ENCODE measurements at regions not wholly inside any gene's neighbourhood (a gene's known extent, or its start where the extent isn't known, plus 50 kb on each side); places are given as distances from the start of the nearest gene placed in this dataset.

- Histone ChIP-seq H3K36me3 (ENCODE audit: control insufficient read depth in 1 of 2, insufficient read depth in 2 of 2, low read length in 2 of 2) (no peaks in the 10 kb centered on the region), H3K18ac (ENCODE audit: low read length) (no peak overlapping the region), H2BK5ac (ENCODE audit: low read depth, low read length, poor library complexity) (no peak overlapping the region), H3K27me3 (ENCODE audit: insufficient read depth, low read length) (no peaks in the 10 kb centered on the region), H3K9me3 (ENCODE audit: insufficient read depth, low read depth, low read length) (no peaks in the 10 kb centered on the region), H4K91ac (ENCODE audit: low read depth, low read length) (no peak overlapping the region), H2BK12ac (ENCODE audit: low read length) (no peak overlapping the region), H3K4ac (ENCODE audit: low read depth, low read length) (no peak overlapping the region), H4K8ac (ENCODE audit: low read depth, low read length) (no peak overlapping the region), H4K12ac (ENCODE audit: low read depth, low read length) (no peak overlapping the region), H3K4me1 (ENCODE audit: control insufficient read depth in 1 of 2, insufficient read depth in 2 of 2, low read length in 2 of 2) (no peaks in the 10 kb centered on the region), H3K14ac (ENCODE audit: low read length) (no peak overlapping the region), H3K79me2 (ENCODE audit: control insufficient read depth, insufficient read depth, low read length, poor library complexity) (no peaks in the 10 kb centered on the region), H3K4me3 (ENCODE audit: low read depth, low read length) (no peak overlapping the region), H2BK120ac (ENCODE audit: insufficient read depth, low read length, poor library complexity) (no peak overlapping the region), H3K27ac (ENCODE audit: low read depth, low read length) (no peak overlapping the region), H3K23ac (ENCODE audit: low read length) (no peak overlapping the region), H3K79me1 (ENCODE audit: low read length) (no peaks in the 10 kb centered on the region), H2AK5ac (ENCODE audit: low read length) (no peak overlapping the region), H3K9ac (ENCODE audit: low read length) (no peak overlapping the region), H2AFZ (ENCODE audit: insufficient read depth, low read length, poor library complexity) (no peak overlapping the region), H3K4me2 (ENCODE audit: low read length) (no peak overlapping the region)
- no peak for DNase-seq
- no CpG with 5 or more reads among the region's 3 CpGs for WGBS (ENCODE audit: extremely low coverage, insufficient coverage, insufficient read length)
These were observed 422.7 kb upstream of the LCORL start for GRCh38 chr4:18444206-18444605.

DNA sequence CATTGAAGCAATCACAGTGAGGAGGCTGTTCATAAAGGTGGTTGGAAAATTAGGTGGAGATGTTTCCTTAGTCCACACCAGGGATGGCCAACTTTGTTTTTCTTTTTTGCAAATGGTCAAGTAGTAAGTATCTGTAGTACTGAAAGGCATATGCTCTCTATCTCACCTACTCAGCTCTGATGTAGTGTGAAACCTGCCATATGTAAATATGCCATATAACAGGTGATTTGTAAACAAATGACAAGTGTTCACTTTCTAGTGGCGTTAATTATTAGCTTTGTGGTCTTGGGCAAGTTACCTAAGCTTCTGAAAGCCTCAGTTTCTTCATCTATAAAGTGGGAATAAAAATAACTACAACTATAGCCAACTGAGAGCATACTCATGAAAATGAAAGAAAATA, 421.4 kb upstream of the LCORL start:
- Histone ChIP-seq H3K14ac (ENCODE audit: low read length) (no peak overlapping the region), H3K18ac (ENCODE audit: low read length) (no peak overlapping the region), H3K23ac (ENCODE audit: low read length) (no peak overlapping the region), H3K4me1 (ENCODE audit: control insufficient read depth in 1 of 2, insufficient read depth in 2 of 2, low read length in 2 of 2) (no peaks in the 10 kb centered on the region), H3K9ac (ENCODE audit: low read length) (no peak overlapping the region), H3K36me3 (ENCODE audit: control insufficient read depth in 1 of 2, insufficient read depth in 2 of 2, low read length in 2 of 2) (no peaks in the 10 kb centered on the region), H2BK120ac (ENCODE audit: insufficient read depth, low read length, poor library complexity) (no peak overlapping the region), H4K91ac (ENCODE audit: low read depth, low read length) (no peak overlapping the region), H2AFZ (ENCODE audit: insufficient read depth, low read length, poor library complexity) (no peak overlapping the region), H4K8ac (ENCODE audit: low read depth, low read length) (no peak overlapping the region), H3K9me3 (ENCODE audit: insufficient read depth, low read depth, low read length) (no peaks in the 10 kb centered on the region), H2AK5ac (ENCODE audit: low read length) (no peak overlapping the region), H3K4ac (ENCODE audit: low read depth, low read length) (no peak overlapping the region), H2BK12ac (ENCODE audit: low read length) (no peak overlapping the region), H3K27ac (ENCODE audit: low read depth, low read length) (no peak overlapping the region), H3K4me3 (ENCODE audit: low read depth, low read length) (no peak overlapping the region), H3K4me2 (ENCODE audit: low read length) (no peak overlapping the region), H2BK5ac (ENCODE audit: low read depth, low read length, poor library complexity) (no peak overlapping the region), H3K79me2 (ENCODE audit: control insufficient read depth, insufficient read depth, low read length, poor library complexity) (no peaks in the 10 kb centered on the region), H3K27me3 (ENCODE audit: insufficient read depth, low read length) (no peaks in the 10 kb centered on the region), H3K79me1 (ENCODE audit: low read length) (no peaks in the 10 kb centered on the region), H4K12ac (ENCODE audit: low read depth, low read length) (no peak overlapping the region)
- WGBS (ENCODE audit: extremely low coverage, insufficient coverage, insufficient read length) = no CpG with 5 or more reads among the region's 1 CpG
- DNase-seq = no peak

DNA sequence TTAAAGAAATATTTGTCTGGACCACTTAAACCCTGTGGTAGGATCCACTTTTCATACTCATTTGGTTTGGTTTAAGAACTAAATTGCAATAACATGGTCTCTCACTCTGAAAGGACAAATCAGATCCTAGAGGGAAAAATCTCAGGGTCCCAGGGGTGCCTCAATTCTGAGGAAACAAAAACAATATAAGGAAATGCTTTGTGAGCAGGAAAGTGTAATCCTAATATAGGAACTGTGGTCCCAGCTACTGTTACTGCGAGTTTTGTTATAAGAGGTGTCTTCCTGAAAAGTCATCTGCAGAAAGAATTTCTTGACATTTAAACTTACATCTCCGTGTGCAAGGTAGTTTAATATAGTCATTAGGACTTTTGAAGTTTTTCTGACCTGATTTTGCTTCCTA, 420.1 kb upstream of the LCORL start:
- Histone ChIP-seq H3K18ac (ENCODE audit: low read length) (no peak overlapping the region), H3K4me2 (ENCODE audit: low read length) (no peak overlapping the region), H4K8ac (ENCODE audit: low read depth, low read length) (no peak overlapping the region), H3K27me3 (ENCODE audit: insufficient read depth, low read length) (no peaks in the 10 kb centered on the region), H4K12ac (ENCODE audit: low read depth, low read length) (no peak overlapping the region), H3K79me1 (ENCODE audit: low read length) (no peaks in the 10 kb centered on the region), H4K91ac (ENCODE audit: low read depth, low read length) (no peak overlapping the region), H3K4ac (ENCODE audit: low read depth, low read length) (no peak overlapping the region), H3K14ac (ENCODE audit: low read length) (no peak overlapping the region), H3K4me3 (ENCODE audit: low read depth, low read length) (no peak overlapping the region), H3K27ac (ENCODE audit: low read depth, low read length) (no peak overlapping the region), H2AK5ac (ENCODE audit: low read length) (no peak overlapping the region), H2BK12ac (ENCODE audit: low read length) (no peak overlapping the region), H2BK5ac (ENCODE audit: low read depth, low read length, poor library complexity) (no peak overlapping the region), H3K79me2 (ENCODE audit: control insufficient read depth, insufficient read depth, low read length, poor library complexity) (no peaks in the 10 kb centered on the region), H3K9me3 (ENCODE audit: insufficient read depth, low read depth, low read length) (no peaks in the 10 kb centered on the region), H3K4me1 (ENCODE audit: control insufficient read depth in 1 of 2, insufficient read depth in 2 of 2, low read length in 2 of 2) (no peaks in the 10 kb centered on the region), H2BK120ac (ENCODE audit: insufficient read depth, low read length, poor library complexity) (no peak overlapping the region), H3K9ac (ENCODE audit: low read length) (no peak overlapping the region), H3K36me3 (ENCODE audit: control insufficient read depth in 1 of 2, insufficient read depth in 2 of 2, low read length in 2 of 2) (no peaks in the 10 kb centered on the region), H3K23ac (ENCODE audit: low read length) (no peak overlapping the region), H2AFZ (ENCODE audit: insufficient read depth, low read length, poor library complexity) (no peak overlapping the region)
- WGBS (ENCODE audit: extremely low coverage, insufficient coverage, insufficient read length) = no CpG with 5 or more reads among the region's 2 CpGs
- DNase-seq = no peak

GRCh38 chr4:18441203-18441590, 419.6 kb upstream of the LCORL start:
- Histone ChIP-seq H4K8ac (ENCODE audit: low read depth, low read length) (no peak overlapping the region), H3K14ac (ENCODE audit: low read length) (no peak overlapping the region), H3K9me3 (ENCODE audit: insufficient read depth, low read depth, low read length) (no peaks in the 10 kb centered on the region), H3K4me1 (ENCODE audit: control insufficient read depth in 1 of 2, insufficient read depth in 2 of 2, low read length in 2 of 2) (no peaks in the 10 kb centered on the region), H3K79me2 (ENCODE audit: control insufficient read depth, insufficient read depth, low read length, poor library complexity) (no peaks in the 10 kb centered on the region), H3K4ac (ENCODE audit: low read depth, low read length) (no peak overlapping the region), H3K4me3 (ENCODE audit: low read depth, low read length) (no peak overlapping the region), H3K18ac (ENCODE audit: low read length) (no peak overlapping the region), H3K27ac (ENCODE audit: low read depth, low read length) (no peak overlapping the region), H4K12ac (ENCODE audit: low read depth, low read length) (no peak overlapping the region), H2AFZ (ENCODE audit: insufficient read depth, low read length, poor library complexity) (no peak overlapping the region), H2BK12ac (ENCODE audit: low read length) (no peak overlapping the region), H2BK5ac (ENCODE audit: low read depth, low read length, poor library complexity) (no peak overlapping the region), H3K36me3 (ENCODE audit: control insufficient read depth in 1 of 2, insufficient read depth in 2 of 2, low read length in 2 of 2) (no peaks in the 10 kb centered on the region), H2AK5ac (ENCODE audit: low read length) (no peak overlapping the region), H2BK120ac (ENCODE audit: insufficient read depth, low read length, poor library complexity) (no peak overlapping the region), H3K23ac (ENCODE audit: low read length) (no peak overlapping the region), H4K91ac (ENCODE audit: low read depth, low read length) (no peak overlapping the region), H3K4me2 (ENCODE audit: low read length) (no peak overlapping the region), H3K27me3 (ENCODE audit: insufficient read depth, low read length) (no peaks in the 10 kb centered on the region), H3K9ac (ENCODE audit: low read length) (no peak overlapping the region), H3K79me1 (ENCODE audit: low read length) (no peaks in the 10 kb centered on the region)
- WGBS (ENCODE audit: extremely low coverage, insufficient coverage, insufficient read length) = no CpG with 5 or more reads among the region's 3 CpGs
- no peak for DNase-seq
